HG02970 (cell line): ENCODE measurements at regions not wholly inside any gene's neighbourhood (a gene's known extent, or its start where the extent isn't known, plus 50 kb on each side); places are given as distances from the start of the nearest gene placed in this dataset.

Source experiments
- ATAC-seq: cut with Tn5 transposase; IDR thresholded peaks from one replicate; pipeline ENCODE4 v1.9.1; 2021; ENCODE audit warnings: mild to moderate bottlenecking, moderate library complexity, moderate number of reproducible peaks; ENCODE audit not compliant: unreplicated experiment, low FRiP score

GRCh38 chr16:73890186-73891128 lies 406.2 kb upstream of the PSMD7 start:
- no peak for ATAC-seq

GRCh38 chr16:73888840-73889490 lies 407.6 kb upstream of the PSMD7 start:
- ATAC-seq, result no peak

DNA sequence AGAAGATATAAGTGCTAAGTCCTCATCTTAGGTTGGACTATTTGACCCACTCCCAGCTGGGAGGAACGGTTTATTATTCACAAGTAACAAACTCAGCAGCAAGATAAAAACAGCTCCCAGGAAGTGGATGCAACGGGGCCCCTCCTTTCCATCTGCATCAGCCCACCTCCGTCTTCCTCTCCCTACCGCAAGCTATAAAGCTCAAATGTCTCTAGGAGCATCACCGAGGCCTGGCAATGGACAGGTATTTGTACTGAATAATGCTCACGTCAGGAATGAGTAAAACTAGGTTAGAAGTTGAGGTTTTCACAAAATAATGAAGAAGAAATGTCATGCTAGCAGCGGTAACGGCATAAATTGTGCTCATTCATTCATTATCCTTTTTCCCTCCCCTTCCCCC lies 408.7 kb upstream of the PSMD7 start:
- no peak for ATAC-seq

DNA sequence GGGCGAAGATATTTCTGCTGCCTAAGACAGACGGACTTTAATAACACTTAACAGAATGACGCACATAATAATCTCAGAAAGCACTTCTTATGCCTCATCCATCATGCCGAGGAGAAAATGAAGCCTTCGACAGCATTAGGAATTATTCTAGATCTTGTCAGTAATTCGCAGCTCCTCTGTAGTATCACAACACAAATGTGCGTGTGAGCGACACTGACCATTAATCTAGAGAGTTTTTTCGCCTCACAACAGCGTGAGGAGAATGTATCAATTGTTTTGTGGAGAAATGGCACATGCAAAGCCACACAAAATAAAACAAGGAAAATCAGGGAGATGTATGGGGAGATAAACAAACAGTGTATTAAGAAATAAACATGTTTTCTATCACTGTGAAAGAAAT lies 410.2 kb upstream of the PSMD7 start:
- no peak for ATAC-seq

- ATAC-seq, result no peak
These were observed 411.3 kb upstream of the PSMD7 start for GRCh38 chr16:73885319-73885718.

GRCh38 chr16:73883841-73884240 lies 412.8 kb upstream of the PSMD7 start:
- ATAC-seq, result no peak

- no peak for ATAC-seq
These were observed 413.5 kb upstream of the PSMD7 start for GRCh38 chr16:73883126-73883525.

GRCh38 chr16:73882651-73883050 lies 414.0 kb upstream of the PSMD7 start:
- ATAC-seq, result no peak

DNA sequence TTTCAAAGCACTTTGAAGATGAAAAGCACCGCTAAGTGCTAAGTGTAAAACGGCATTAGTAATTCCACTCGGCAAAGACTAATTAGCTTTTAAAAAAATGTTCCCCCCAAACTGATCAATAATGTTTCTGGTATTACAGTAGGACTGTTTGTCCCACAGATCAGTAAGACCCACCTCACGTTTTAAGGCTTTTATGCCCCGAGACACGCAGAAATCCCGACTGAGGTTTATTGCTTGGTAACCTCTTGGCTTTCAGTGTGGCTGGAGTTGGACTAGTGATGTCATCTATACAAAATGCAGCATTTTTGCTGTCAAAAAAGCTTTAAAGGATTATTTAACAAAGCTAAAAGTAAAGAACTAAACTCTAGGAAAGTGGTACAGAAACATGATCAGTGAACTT lies 414.6 kb upstream of the PSMD7 start:
- ATAC-seq, result no peak

DNA sequence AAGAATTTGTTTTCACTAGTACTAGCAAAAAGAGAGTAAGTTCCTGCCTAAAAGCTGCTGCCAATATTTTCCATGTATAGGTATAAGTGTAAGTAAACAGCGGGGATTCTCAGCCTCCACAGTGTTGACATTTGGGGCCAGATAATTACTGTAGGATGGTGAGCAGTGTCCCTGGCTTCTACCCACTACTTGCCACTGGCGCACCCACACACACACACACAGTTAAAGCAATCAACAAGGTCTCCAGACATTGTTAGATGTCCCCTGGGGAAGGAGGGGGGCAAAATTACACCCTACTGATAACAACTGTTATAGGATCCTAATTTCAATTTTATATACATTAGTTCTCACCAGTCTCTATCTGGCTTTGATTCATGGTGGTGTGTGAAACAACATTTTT lies 417.0 kb upstream of the PSMD7 start:
- ATAC-seq, result no peak

- no peak for ATAC-seq
These were observed 418.0 kb upstream of the PSMD7 start for GRCh38 chr16:73878611-73879010.

DNA sequence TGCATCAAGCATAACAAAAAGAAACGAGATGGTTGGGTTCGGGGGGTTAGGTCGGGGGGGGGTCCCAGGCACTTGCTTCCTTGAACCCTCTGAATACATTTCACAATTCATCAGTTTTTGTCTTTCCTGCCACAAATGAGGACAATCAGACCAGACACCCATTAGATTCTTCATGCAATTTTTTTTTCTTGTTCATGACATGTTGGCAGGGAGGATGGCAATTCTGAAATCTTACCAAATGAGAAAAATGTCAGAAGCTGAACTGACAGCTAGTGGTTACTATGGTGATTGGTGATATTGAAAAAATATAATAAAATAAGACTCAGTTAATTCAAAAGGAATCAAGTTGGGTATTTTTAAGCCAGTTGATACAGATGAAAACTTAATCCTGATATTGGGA lies 419.5 kb upstream of the PSMD7 start:
- no peak for ATAC-seq

DNA sequence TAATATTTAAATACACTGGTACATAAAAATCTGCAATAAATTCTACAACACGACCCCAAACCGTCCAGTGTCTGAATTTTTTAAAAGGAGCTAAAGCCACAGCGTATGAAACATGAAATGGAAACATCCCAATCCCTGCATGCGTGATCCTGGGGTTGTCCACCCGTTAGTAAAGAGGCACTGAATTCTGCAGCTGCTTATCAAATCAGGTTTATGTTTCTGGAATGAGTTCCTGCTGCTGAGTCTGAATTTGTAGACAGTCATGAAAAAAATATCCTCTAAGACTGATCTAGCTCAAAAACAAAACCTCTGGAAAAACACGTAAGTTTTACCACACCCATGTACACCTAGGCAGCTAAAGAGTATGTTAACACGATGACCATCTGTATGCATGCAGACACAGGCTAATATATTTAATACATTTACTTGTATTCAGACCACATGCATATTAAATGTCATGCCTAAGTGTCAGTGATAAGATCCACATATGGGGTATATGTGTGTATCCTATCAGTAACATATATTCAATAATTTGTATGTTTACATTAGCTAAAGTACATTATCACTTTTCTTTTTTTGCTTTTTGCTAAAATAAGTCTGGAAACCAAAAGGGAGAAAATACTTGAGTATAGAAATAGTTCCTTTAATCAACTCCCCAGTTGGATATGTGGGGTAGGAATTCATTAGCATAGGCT lies 420.5 kb upstream of the PSMD7 start:
- no peak for ATAC-seq

DNA sequence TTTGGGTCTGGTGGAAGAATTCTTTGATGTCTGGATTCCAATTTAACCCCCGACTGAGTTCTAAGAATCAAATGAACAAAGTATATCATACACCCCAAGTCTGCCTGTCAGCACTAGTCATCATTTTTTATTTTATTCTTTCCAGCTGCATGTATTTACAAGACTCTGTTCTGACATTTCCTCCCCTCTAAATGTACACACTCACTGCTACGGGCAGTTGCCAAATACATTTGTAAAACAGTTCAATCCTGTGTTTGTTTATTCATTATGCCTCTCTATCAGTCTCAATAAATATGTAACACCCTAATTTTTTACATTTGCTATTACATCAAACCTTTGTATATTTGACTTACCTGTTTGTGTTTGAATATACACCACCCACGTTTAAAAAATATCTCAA lies 422.3 kb upstream of the PSMD7 start:
- no peak for ATAC-seq

GRCh38 chr16:73873643-73874042 lies 423.0 kb upstream of the PSMD7 start:
- ATAC-seq, result no peak

- no peak for ATAC-seq
These were observed 423.8 kb upstream of the PSMD7 start for GRCh38 chr16:73872856-73873255.

DNA sequence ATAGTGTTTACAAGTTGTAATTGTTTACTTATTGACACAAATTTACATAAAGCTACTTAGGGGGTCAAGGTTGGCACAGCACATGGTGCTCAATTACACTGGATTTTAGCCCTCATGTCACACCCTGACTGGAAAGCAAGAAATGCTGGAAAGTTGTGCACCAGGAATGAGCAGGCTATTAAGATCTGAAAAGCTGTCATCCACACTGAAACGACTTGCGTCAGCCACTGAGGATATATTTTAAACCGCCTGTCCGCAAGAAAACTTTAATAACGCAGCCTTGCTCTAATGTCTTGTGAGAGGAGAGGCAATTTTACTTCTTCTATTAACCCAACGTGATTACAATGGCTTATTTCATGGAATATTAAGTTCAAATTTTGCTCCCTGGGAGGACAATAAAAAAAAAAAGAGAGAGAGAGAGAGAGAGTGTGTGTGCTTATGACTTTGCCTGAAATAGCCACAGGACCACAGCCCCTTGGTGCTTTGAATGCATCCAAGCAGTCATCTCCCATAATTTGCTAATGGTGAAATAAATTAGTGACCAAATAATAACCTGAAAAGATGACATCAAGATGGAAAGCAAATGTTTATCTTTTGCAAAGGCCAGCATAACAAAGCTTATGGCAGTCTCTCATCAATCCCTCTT lies 425.4 kb upstream of the PSMD7 start:
- no peak for ATAC-seq

DNA sequence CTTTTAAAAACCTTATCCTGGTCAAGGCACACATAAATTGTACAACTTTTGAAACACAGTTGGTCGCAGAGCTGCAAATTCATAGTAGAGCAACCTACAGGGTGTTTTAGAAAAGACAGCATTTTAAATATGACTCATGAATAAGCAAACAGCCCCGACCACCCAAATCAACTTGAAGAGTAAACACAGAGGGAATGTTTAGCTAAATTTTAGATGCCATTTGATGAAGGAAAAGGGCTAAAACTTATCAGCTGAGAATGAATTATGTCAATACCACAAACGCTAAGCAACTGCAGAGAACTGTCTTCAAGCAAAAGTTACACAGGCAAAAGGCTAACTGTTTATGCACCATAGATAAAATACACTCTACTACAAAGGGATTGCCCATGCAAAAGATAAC lies 427.5 kb upstream of the PSMD7 start:
- ATAC-seq, result no peak

- ATAC-seq, result no peak
These were observed 431.7 kb upstream of the PSMD7 start for GRCh38 chr16:73864868-73865267.

DNA sequence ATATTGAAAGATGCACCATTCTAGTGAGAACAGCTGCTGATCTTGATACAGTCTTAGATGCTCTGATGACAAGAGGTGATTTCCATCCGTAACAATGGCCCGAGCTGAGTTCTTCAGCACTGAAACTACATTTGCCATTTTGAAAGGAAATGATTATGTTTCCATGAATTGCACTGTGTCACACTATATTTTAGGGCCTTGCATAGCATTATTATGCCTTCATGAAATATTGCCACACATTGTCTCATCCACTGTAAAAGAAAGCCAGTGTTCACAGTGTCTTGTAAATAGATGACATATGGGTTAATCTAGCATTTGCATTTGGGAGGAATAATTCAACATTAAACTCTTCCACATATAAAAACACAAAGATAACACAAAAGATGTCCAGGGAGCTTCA lies 438.3 kb upstream of the PSMD7 start:
- no peak for ATAC-seq

DNA sequence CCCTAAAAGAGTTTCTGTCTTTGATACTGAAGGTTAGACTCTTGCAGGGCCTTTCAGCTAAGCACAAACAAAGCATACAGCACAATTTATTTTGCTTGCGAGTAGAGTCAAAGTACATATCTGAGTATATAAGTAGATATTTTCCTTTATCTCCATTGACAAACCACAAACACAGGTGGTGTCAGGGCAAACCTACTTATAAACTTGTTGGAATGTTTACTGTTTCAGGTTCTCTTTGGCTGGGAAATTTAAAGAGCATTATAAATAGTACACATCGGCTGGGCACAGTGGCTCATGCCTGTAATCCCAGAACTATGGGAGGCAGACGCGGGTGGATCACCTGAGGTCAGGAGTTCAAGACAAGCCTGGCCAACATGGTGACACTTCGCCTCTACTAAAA lies 442.6 kb upstream of the PSMD7 start:
- ATAC-seq, result no peak
